ENCODE measurements at regions not wholly inside any gene's neighbourhood (a gene's known extent, or its start where the extent isn't known, plus 50 kb on each side); places are given as distances from the start of the nearest gene placed in this dataset.

DNA sequence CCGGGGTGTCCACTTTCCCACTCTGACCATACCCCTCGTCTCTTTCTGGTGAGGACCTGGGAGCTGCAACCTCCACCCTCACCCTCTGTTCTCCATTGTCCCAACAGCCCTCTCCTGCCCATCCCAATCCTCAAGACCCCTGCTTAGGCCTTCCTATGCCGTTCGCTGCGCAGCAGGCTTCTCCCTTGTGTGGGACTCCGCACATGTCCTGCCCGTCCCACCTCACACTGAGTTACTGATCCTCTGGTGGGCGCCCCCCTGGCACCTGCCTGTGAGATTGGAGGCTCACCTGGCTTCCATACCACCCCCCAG, 119.5 kb upstream of the SNTG2 start:
- no peak overlapping the region for H3K27ac ChIP-seq (ENCODE audit: extremely low read depth, low read depth, low read length)
- ChIA-PET POLR2A (no interaction called here), CTCF (no interaction called here)
- no peak for TF ChIP-seq ZBTB20 (tag by site-specific recombination; IDR thresholded peaks at IDR 0.05)
- TF ChIP-seq ZNF350 (tag by site-specific recombination; IDR thresholded peaks at IDR 0.05): no peak
- no peak for TF ChIP-seq ZNF510 (tag by site-specific recombination; IDR thresholded peaks at IDR 0.05; ENCODE audit: insufficient replicate concordance)
- H3K36me3 ChIP-seq (ENCODE audit: control insufficient read depth in 2 of 2, insufficient read depth in 1 of 2, low read length in 2 of 2): no peaks in the 10 kb centered on the region
- no peaks in the 10 kb centered on the region for H3K4me1 ChIP-seq (ENCODE audit: control insufficient read depth, insufficient read depth, low read length)
- no peak overlapping the region for H3K4me3 ChIP-seq (ENCODE audit: low read depth, low read length)
- no peaks in the 10 kb centered on the region for H3K9me3 ChIP-seq (ENCODE audit: control insufficient read depth, insufficient read depth, low read depth, low read length)

DNA sequence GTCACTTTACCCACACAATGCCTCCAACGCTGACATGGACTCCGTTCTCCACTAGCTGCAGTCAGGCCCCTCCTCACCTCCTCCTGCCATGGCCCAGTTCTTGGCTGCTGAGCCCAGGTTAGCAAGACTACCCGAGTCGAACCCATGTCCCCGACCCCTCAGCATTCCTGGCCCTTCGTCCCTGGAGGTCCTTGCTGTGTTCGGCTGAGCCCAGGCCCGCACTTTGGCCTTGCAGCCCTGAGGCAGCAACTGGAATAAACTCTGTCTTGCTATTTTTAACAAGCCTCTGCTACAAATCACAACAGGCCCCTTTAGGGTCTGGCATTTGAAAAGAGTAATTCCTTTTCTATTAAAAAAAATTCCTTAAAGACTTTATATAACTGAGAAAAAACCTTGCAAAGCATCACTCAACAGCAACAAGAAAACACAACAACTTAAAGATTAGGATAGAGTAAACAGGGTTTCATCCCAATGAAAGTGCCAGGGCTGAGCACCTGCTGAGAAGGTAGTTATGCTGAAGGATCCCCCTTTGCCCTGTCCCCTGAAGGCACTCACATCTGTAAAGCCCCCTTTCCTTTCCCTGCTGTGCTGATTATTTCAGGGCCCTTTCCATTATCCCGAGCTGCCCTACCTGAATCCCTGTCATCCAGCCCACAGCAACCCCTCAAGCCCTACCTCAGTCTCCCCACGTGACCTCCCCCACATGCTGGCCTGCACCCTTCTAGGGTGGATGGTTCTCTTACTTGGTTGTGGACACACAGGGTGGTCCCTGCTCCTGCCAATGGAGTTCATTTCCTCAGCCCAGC, 120.0 kb upstream of the SNTG2 start:
- POLR2A ChIA-PET: no interaction called here
- H3K36me3 ChIP-seq (ENCODE audit: control insufficient read depth in 2 of 2, insufficient read depth in 1 of 2, low read length in 2 of 2): no peaks in the 10 kb centered on the region
- H3K27ac ChIP-seq (ENCODE audit: extremely low read depth, low read depth, low read length): no peak overlapping the region
- no peaks in the 10 kb centered on the region for H3K9me3 ChIP-seq (ENCODE audit: control insufficient read depth, insufficient read depth, low read depth, low read length)
- TF ChIP-seq, protein P1, sequence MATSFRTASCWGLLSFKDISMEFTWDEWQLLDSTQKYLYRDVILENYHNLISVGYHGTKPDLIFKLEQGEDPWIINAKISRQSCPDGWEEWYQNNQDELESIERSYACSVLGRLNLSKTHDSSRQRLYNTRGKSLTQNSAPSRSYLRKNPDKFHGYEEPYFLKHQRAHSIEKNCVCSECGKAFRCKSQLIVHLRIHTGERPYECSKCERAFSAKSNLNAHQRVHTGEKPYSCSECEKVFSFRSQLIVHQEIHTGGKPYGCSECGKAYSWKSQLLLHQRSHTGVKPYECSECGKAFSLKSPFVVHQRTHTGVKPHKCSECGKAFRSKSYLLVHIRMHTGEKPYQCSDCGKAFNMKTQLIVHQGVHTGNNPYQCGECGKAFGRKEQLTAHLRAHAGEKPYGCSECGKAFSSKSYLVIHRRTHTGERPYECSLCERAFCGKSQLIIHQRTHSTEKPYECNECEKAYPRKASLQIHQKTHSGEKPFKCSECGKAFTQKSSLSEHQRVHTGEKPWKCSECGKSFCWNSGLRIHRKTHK (tag by site-specific recombination; IDR thresholded peaks at IDR 0.05): no peak
- TF ChIP-seq, protein P2, sequence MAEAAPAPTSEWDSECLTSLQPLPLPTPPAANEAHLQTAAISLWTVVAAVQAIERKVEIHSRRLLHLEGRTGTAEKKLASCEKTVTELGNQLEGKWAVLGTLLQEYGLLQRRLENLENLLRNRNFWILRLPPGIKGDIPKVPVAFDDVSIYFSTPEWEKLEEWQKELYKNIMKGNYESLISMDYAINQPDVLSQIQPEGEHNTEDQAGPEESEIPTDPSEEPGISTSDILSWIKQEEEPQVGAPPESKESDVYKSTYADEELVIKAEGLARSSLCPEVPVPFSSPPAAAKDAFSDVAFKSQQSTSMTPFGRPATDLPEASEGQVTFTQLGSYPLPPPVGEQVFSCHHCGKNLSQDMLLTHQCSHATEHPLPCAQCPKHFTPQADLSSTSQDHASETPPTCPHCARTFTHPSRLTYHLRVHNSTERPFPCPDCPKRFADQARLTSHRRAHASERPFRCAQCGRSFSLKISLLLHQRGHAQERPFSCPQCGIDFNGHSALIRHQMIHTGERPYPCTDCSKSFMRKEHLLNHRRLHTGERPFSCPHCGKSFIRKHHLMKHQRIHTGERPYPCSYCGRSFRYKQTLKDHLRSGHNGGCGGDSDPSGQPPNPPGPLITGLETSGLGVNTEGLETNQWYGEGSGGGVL (tag by site-specific recombination; IDR thresholded peaks at IDR 0.05): no peak
- TF ChIP-seq PRDM1 (tag by site-specific recombination; IDR thresholded peaks at IDR 0.05): no peak
- TF ChIP-seq ZNF354C (tag by site-specific recombination; IDR thresholded peaks at IDR 0.05; ENCODE audit: borderline replicate concordance, low read depth): no peak
- TF ChIP-seq ZNF2 (tag by site-specific recombination; IDR thresholded peaks at IDR 0.05): no peak
- TF ChIP-seq, protein P3, sequence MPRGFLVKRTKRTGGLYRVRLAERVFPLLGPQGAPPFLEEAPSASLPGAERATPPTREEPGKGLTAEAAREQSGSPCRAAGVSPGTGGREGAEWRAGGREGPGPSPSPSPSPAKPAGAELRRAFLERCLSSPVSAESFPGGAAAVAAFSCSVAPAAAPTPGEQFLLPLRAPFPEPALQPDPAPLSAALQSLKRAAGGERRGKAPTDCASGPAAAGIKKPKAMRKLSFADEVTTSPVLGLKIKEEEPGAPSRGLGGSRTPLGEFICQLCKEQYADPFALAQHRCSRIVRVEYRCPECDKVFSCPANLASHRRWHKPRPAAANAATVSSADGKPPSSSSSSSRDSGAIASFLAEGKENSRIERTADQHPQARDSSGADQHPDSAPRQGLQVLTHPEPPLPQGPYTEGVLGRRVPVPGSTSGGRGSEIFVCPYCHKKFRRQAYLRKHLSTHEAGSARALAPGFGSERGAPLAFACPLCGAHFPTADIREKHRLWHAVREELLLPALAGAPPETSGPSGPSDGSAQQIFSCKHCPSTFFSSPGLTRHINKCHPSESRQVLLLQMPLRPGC (tag by site-specific recombination; IDR thresholded peaks at IDR 0.05): no peak
- TF ChIP-seq ZBTB21 (tag by site-specific recombination; IDR thresholded peaks at IDR 0.05): no peak
- TF ChIP-seq ZBTB17 (tag by site-specific recombination; IDR thresholded peaks at IDR 0.05): no peak
- no peak for TF ChIP-seq ZSCAN16 (tag by site-specific recombination; IDR thresholded peaks at IDR 0.05)
- TF ChIP-seq KLF10 (tag by site-specific recombination; IDR thresholded peaks at IDR 0.05): no peak
- no peak for TF ChIP-seq WT1 (tag by site-specific recombination; IDR thresholded peaks at IDR 0.05)
- no peak for TF ChIP-seq ZNF175 (tag by site-specific recombination; IDR thresholded peaks at IDR 0.05)
- no peak for TF ChIP-seq ZBTB8A (tag by site-specific recombination; IDR thresholded peaks at IDR 0.05)
- no peak for TF ChIP-seq ZNF670 (tag by site-specific recombination; IDR thresholded peaks at IDR 0.05; ENCODE audit: low read depth)
- no peaks in the 10 kb centered on the region for H3K4me1 ChIP-seq (ENCODE audit: control insufficient read depth, insufficient read depth, low read length)
- CTCF ChIA-PET: no interaction called here
- H3K4me3 ChIP-seq (ENCODE audit: low read depth, low read length): no peak overlapping the region

DNA sequence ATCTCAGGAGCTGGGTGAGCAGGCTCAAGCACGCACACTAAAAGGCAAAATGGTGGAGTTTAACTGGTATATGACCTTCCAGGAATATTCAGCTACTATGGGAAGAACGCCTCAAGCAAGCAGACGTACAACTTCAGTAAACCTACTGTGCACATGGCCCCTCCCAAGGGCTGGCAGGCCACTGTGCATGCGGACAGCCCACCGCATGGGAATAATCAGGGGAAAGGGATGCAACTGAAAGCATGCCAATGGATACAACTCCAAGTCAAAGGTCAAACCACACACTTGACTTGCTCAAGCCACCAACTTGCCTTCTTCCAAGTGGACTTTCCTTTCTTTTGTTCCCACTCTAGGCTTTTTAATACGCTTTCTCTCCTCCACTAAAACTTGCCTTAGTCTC, 121.6 kb upstream of the SNTG2 start:
- no peak overlapping the region for H3K4me3 ChIP-seq (ENCODE audit: low read depth, low read length)
- POLR2A ChIA-PET: no interaction called here
- no peak overlapping the region for H3K27ac ChIP-seq (ENCODE audit: extremely low read depth, low read depth, low read length)
- H3K36me3 ChIP-seq (ENCODE audit: control insufficient read depth in 2 of 2, insufficient read depth in 1 of 2, low read length in 2 of 2): no peaks in the 10 kb centered on the region
- CTCF ChIA-PET: no interaction called here
- H3K4me1 ChIP-seq (ENCODE audit: control insufficient read depth, insufficient read depth, low read length): no peaks in the 10 kb centered on the region
- no peaks in the 10 kb centered on the region for H3K9me3 ChIP-seq (ENCODE audit: control insufficient read depth, insufficient read depth, low read depth, low read length)
- TF ChIP-seq ZBTB8A (tag by site-specific recombination; IDR thresholded peaks at IDR 0.05) (no peak), ZFP3 (tag by site-specific recombination; IDR thresholded peaks at IDR 0.05; ENCODE audit: low read depth) (no peak), ZNF473 (tag by site-specific recombination; IDR thresholded peaks at IDR 0.05) (no peak), ZNF335 (tag by site-specific recombination; conservative IDR thresholded peaks at IDR 0.05) (no peak), ZNF785 (tag by site-specific recombination; IDR thresholded peaks at IDR 0.05) (no peak), GLIS1 (tag by site-specific recombination; IDR thresholded peaks at IDR 0.05) (no peak), ZNF707 (tag by site-specific recombination; IDR thresholded peaks at IDR 0.05) (no peak), HOXC10 (CRISPR knock-in tag; IDR thresholded peaks at IDR 0.05) (no peak), ZNF341 (tag by site-specific recombination; IDR thresholded peaks at IDR 0.05; ENCODE audit: low read depth) (no peak)
- TF ChIP-seq, protein P4, sequence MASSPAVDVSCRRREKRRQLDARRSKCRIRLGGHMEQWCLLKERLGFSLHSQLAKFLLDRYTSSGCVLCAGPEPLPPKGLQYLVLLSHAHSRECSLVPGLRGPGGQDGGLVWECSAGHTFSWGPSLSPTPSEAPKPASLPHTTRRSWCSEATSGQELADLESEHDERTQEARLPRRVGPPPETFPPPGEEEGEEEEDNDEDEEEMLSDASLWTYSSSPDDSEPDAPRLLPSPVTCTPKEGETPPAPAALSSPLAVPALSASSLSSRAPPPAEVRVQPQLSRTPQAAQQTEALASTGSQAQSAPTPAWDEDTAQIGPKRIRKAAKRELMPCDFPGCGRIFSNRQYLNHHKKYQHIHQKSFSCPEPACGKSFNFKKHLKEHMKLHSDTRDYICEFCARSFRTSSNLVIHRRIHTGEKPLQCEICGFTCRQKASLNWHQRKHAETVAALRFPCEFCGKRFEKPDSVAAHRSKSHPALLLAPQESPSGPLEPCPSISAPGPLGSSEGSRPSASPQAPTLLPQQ (tag by site-specific recombination; IDR thresholded peaks at IDR 0.05): no peak
